IMR-90 (cell line): ENCODE measurements at regions not wholly inside any gene's neighbourhood (a gene's known extent, or its start where the extent isn't known, plus 50 kb on each side); places are given as distances from the start of the nearest gene placed in this dataset.

Experiments
- RFX5 ChIP-seq: IDR thresholded peaks from 2 replicates; pipeline ENCODE4 v1.8.0; 2012; ENCODE audit warnings: low read depth, mild to moderate bottlenecking, low read length, moderate library complexity
- TF ChIP-seq, protein P1 (sequence below): fragments of 150-350 bp; IDR thresholded peaks from 2 replicates; pipeline ENCODE4 v1.6.1; 2016; ENCODE audit warnings: low read depth, mild to moderate bottlenecking, low read length, moderate library complexity, borderline replicate concordance
- TF ChIP-seq, protein P2 (sequence below): conservative IDR thresholded peaks from 2 replicates; pipeline ENCODE4 v1.5.1; 2012; ENCODE audit warnings: mild to moderate bottlenecking, low read depth, low read length, improper control_type of control experiment

DNA sequence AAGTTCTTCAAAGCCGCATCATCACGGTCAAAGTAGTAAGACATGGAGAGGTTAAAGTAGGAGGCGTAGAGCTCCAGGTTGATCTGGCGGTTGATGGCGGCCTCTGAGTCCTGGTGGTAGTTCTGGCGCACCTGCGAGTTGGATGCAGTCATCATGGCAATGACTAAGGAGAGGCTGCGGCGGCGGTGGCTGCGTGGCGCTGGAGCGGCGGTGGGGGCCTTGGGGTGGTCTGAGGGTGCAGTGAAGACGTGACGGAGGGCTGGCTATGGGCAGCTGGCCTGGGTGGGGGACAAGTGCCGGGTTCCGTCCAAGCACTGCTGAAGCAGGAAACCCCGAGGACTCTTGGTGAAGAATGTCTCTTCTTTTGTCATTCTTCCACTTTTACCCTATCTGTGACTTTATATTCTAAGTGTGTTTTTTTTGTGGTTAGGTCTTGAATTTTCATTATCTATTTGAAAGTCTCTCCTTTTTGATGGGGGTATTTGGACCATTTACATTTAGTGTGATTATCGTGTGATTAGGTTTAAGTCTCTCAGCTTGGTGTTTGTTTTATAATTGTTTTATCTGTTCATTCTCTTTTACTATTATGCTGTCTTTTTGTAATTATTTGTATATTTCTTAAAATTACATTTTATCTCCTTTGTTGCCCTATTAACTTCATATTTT lies 94.6 kb downstream of the TFAP2B start:
- TF ChIP-seq, protein P1, sequence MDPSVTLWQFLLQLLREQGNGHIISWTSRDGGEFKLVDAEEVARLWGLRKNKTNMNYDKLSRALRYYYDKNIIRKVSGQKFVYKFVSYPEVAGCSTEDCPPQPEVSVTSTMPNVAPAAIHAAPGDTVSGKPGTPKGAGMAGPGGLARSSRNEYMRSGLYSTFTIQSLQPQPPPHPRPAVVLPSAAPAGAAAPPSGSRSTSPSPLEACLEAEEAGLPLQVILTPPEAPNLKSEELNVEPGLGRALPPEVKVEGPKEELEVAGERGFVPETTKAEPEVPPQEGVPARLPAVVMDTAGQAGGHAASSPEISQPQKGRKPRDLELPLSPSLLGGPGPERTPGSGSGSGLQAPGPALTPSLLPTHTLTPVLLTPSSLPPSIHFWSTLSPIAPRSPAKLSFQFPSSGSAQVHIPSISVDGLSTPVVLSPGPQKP = no peak
- TF ChIP-seq, protein P2, sequence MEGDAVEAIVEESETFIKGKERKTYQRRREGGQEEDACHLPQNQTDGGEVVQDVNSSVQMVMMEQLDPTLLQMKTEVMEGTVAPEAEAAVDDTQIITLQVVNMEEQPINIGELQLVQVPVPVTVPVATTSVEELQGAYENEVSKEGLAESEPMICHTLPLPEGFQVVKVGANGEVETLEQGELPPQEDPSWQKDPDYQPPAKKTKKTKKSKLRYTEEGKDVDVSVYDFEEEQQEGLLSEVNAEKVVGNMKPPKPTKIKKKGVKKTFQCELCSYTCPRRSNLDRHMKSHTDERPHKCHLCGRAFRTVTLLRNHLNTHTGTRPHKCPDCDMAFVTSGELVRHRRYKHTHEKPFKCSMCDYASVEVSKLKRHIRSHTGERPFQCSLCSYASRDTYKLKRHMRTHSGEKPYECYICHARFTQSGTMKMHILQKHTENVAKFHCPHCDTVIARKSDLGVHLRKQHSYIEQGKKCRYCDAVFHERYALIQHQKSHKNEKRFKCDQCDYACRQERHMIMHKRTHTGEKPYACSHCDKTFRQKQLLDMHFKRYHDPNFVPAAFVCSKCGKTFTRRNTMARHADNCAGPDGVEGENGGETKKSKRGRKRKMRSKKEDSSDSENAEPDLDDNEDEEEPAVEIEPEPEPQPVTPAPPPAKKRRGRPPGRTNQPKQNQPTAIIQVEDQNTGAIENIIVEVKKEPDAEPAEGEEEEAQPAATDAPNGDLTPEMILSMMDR = no peak
- no peak for TF ChIP-seq RFX5
